ENCODE measurements at regions not wholly inside any gene's neighbourhood (a gene's known extent, or its start where the extent isn't known, plus 50 kb on each side); places are given as distances from the start of the nearest gene placed in this dataset.

DNA sequence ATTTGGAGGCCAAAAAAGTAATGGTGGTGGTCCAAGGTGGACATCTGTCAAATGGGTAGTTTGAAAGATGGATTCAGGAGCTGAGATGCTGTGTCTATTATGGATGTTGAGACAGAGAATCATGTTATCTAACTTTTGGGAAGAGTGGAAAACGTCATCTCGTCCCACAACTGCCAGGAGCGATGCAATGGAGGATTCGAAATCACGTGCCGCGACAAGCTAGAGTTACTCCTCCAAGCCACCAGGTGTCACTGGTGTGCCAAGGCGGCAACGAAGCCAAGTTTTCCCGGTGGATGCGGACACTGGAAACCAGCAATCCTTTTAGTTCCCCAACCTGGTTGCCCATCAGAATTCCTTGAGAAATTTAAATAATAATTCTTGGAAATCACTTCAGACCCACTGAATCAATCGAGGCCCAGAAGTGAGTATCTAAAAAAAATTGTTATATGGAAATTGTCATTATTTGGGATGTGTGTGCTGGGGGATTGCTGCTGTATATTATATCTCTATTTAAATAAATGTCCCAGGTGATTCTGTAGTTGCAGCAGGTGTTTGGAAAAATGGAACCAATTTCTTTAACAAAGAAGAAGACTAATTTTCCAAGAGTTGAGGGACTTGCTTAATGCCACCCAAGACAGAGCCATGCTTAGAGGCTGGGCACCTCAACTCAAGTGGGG lies 206.1 kb downstream of the HAPSTR1 start:
- ATAC-seq, result no peak
- in situ Hi-C loops (cut with MboI; ENCODE audit: low sequenced_read_pairs in 4 of 4), result no loop called here
- H3K9me3 ChIP-seq, result no peaks in the 10 kb centered on the region
- no peaks in the 10 kb centered on the region for H3K36me3 ChIP-seq
- intact Hi-C loops (cut with DNase I; ENCODE audit: low total_unique reads), result no loop called here
- no peak for DNase-seq
- H3K27ac ChIP-seq, result no peak overlapping the region
- H3K27me3 ChIP-seq, result no peaks in the 10 kb centered on the region
- H3K4me3 ChIP-seq, result no peak overlapping the region
- no peaks in the 10 kb centered on the region for H3K4me1 ChIP-seq
- TF ChIP-seq, protein P1, sequence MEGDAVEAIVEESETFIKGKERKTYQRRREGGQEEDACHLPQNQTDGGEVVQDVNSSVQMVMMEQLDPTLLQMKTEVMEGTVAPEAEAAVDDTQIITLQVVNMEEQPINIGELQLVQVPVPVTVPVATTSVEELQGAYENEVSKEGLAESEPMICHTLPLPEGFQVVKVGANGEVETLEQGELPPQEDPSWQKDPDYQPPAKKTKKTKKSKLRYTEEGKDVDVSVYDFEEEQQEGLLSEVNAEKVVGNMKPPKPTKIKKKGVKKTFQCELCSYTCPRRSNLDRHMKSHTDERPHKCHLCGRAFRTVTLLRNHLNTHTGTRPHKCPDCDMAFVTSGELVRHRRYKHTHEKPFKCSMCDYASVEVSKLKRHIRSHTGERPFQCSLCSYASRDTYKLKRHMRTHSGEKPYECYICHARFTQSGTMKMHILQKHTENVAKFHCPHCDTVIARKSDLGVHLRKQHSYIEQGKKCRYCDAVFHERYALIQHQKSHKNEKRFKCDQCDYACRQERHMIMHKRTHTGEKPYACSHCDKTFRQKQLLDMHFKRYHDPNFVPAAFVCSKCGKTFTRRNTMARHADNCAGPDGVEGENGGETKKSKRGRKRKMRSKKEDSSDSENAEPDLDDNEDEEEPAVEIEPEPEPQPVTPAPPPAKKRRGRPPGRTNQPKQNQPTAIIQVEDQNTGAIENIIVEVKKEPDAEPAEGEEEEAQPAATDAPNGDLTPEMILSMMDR (IDR thresholded peaks at IDR 0.05 in 4 of 5, conservative IDR thresholded peaks at IDR 0.05 in 1 of 5), result peak in 3 of 5 experiments; percentile 19 to 35 (median 31)
- no peak for TF ChIP-seq POLR2A (IDR thresholded peaks at IDR 0.05)

DNA sequence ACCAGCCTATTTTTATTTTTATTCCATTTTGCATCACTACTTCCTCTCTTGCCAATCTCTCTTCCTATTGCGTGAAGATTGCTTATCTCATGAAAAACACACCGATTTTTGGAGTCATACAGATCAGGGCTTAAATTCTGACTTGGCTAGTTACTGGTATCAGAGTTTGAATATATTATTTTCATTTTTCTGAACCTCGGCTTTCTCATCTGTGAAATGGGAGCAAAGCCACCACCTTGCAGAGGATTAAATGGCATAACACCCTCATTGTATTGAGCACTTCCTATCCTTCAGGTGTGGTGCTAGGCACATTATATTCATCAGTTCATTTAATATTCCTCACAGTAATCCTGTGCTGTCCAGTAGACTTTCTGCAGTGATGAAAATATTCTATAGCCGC lies 208.8 kb downstream of the HAPSTR1 start:
- no peak for ATAC-seq
- Histone ChIP-seq H3K4me3 (no peak overlapping the region), H3K27me3 (no peaks in the 10 kb centered on the region), H3K36me3 (no peaks in the 10 kb centered on the region), H3K4me1 (no peaks in the 10 kb centered on the region), H3K9me3 (no peaks in the 10 kb centered on the region), H3K27ac (no peak overlapping the region)
- TF ChIP-seq, protein P1 (IDR thresholded peaks at IDR 0.05 in 4 of 5, conservative IDR thresholded peaks at IDR 0.05 in 1 of 5), result no peak
- TF ChIP-seq POLR2A (IDR thresholded peaks at IDR 0.05), result no peak
- intact Hi-C loops (cut with DNase I; ENCODE audit: low total_unique reads) (no loop called here), in situ Hi-C loops (cut with MboI; ENCODE audit: low sequenced_read_pairs in 4 of 4) (no loop called here)
- no peak for DNase-seq

DNA sequence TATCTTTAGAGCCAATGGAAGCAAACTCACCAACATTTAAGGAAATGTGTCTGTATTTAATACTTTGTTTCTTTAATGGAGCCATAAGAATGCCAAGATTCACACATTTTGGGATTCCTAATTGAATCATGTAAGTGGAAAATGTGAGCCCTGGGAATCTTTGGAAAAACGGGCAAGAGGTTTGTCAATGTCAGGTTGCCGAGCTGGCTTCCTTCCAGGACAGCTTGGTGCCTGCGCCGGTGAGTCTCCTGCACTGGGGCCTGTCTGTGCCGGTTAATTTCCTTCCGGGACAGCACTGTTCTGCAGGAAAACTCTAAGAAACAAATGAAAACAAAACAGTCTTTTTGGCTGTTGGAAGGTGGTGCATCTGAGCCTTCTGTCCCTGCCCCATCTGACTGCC lies 210.6 kb downstream of the HAPSTR1 start:
- H3K4me3 ChIP-seq, result no peak overlapping the region
- peaks cover 0 to 2% (median 0%) of the 10 kb centered on the region in 3 donors for H3K27me3 ChIP-seq
- TF ChIP-seq, protein P1 (IDR thresholded peaks at IDR 0.05 in 4 of 5, conservative IDR thresholded peaks at IDR 0.05 in 1 of 5), result no peak
- TF ChIP-seq POLR2A (IDR thresholded peaks at IDR 0.05), result no peak
- no peaks in the 10 kb centered on the region for H3K9me3 ChIP-seq
- H3K27ac ChIP-seq, result no peak overlapping the region
- no peak for ATAC-seq
- DNase-seq, result no peak
- no peaks in the 10 kb centered on the region for H3K36me3 ChIP-seq
- in situ Hi-C loops (cut with MboI; ENCODE audit: low sequenced_read_pairs in 4 of 4), result no loop called here
- no peaks in the 10 kb centered on the region for H3K4me1 ChIP-seq
- intact Hi-C loops (cut with DNase I; ENCODE audit: low total_unique reads), result no loop called here

DNA sequence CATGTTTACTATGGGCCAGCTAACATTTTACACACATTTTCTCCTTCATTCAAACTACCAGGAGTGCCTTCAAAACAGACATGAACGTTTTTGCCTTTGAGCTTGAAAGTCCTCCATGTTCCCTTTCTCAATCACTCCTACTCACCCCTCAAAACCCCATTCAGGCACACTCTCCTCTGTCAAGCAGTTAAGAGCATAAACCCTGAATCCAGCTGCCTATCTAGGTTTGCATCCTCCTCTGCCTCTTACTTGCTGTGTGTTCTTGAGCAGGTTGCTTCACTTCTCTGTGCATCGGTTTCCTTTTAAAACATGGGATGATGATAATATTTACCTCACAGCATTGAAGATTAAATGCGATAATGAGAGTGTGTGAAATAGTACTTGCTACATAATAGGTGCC lies 215.3 kb downstream of the HAPSTR1 start:
- DNase-seq (no peak), ATAC-seq (no peak)
- Histone ChIP-seq H3K9me3 (no peaks in the 10 kb centered on the region), H3K36me3 (no peaks in the 10 kb centered on the region), H3K27me3 (peaks cover 0 to 2% (median 0%) of the 10 kb centered on the region in 3 donors), H3K4me3 (no peak overlapping the region), H3K27ac (no peak overlapping the region), H3K4me1 (no peaks in the 10 kb centered on the region)
- TF ChIP-seq POLR2A (IDR thresholded peaks at IDR 0.05), result no peak
- TF ChIP-seq, protein P1 (IDR thresholded peaks at IDR 0.05 in 4 of 5, conservative IDR thresholded peaks at IDR 0.05 in 1 of 5), result no peak
- intact Hi-C loops (cut with DNase I; ENCODE audit: low total_unique reads) (no loop called here), in situ Hi-C loops (cut with MboI; ENCODE audit: low sequenced_read_pairs in 4 of 4) (no loop called here)

DNA sequence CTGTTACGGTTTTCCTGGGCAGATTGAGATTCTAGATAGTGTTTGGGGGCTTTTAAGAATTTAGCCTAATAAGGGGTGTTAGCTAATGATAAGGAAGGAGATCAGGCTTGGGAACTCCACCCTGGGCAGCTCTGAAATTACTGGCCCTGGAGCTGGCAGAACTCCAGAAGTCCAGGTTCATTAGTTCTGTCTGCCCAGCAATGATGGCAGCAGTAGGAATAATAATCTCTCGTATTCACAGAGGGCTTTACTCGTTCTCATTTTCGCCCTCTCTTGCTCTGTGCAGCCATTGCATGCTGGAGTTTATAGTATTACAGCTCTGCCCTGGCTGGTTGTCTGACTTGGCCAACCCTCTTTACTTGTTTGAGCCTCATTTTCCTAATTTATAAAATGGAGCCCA lies 216.0 kb downstream of the HAPSTR1 start:
- Histone ChIP-seq H3K36me3 (no peaks in the 10 kb centered on the region), H3K27me3 (peaks cover 0 to 2% (median 0%) of the 10 kb centered on the region in 3 donors), H3K27ac (no peak overlapping the region), H3K4me3 (no peak overlapping the region), H3K9me3 (no peaks in the 10 kb centered on the region), H3K4me1 (no peaks in the 10 kb centered on the region)
- in situ Hi-C loops (cut with MboI; ENCODE audit: low sequenced_read_pairs in 4 of 4), result no loop called here
- ATAC-seq (no peak), DNase-seq (no peak)
- TF ChIP-seq, protein P1 (IDR thresholded peaks at IDR 0.05 in 4 of 5, conservative IDR thresholded peaks at IDR 0.05 in 1 of 5), result no peak
- TF ChIP-seq POLR2A (IDR thresholded peaks at IDR 0.05), result no peak
- intact Hi-C loops (cut with DNase I; ENCODE audit: low total_unique reads), result no loop called here
